Coronary artery (tissue), 2 donors: ENCODE measurements at regions not wholly inside any gene's neighbourhood (a gene's known extent, or its start where the extent isn't known, plus 50 kb on each side); places are given as distances from the start of the nearest gene placed in this dataset.

Experiments
- DNase-seq: peaks from one replicate; pipeline ENCODE4 v3.0.0-alpha.2; 2017; ENCODE audit warnings: low spot score
- H3K27ac ChIP-seq, 2 donors: fragments of 200-600 bp; sonication (generic); one replicate each; pipeline ENCODE4 v1.5.1; 2016 to 2019
- H3K4me3 ChIP-seq: fragments of 200-600 bp; sonication (generic); 2 replicates; pipeline ENCODE4 v1.5.1; 2016; ENCODE audit warnings: mild to moderate bottlenecking, moderate library complexity
- TF ChIP-seq, protein P1 (sequence below): fragments of 200-600 bp; sonication (generic); IDR thresholded peaks from one replicate; pipeline ENCODE4 v1.5.1; 2019; ENCODE audit warnings: antibody characterized with exemption

DNA sequence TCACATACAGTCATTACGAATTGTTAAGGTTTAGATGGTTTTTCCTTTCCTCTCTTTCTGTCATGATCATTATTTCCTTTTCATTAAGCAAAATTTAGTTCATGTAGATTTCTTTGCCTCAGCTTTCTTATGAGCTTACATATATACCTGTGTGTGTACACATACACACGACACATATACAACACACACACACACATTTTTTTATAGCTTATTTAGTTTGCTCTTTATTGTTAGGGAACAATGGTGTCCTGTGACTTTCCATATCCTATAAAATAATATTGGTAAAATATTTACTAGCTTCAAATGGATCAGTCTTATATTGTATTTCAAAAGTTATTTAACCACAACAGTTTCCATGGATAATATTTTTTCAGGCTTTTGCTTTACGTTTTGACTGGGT is 840.7 kb downstream of the PCDH18 start:
- no peak overlapping the region for H3K4me3 ChIP-seq
- TF ChIP-seq, protein P1, sequence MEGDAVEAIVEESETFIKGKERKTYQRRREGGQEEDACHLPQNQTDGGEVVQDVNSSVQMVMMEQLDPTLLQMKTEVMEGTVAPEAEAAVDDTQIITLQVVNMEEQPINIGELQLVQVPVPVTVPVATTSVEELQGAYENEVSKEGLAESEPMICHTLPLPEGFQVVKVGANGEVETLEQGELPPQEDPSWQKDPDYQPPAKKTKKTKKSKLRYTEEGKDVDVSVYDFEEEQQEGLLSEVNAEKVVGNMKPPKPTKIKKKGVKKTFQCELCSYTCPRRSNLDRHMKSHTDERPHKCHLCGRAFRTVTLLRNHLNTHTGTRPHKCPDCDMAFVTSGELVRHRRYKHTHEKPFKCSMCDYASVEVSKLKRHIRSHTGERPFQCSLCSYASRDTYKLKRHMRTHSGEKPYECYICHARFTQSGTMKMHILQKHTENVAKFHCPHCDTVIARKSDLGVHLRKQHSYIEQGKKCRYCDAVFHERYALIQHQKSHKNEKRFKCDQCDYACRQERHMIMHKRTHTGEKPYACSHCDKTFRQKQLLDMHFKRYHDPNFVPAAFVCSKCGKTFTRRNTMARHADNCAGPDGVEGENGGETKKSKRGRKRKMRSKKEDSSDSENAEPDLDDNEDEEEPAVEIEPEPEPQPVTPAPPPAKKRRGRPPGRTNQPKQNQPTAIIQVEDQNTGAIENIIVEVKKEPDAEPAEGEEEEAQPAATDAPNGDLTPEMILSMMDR, result no peak
- no peak overlapping the region for H3K27ac ChIP-seq
- no peak for DNase-seq

DNA sequence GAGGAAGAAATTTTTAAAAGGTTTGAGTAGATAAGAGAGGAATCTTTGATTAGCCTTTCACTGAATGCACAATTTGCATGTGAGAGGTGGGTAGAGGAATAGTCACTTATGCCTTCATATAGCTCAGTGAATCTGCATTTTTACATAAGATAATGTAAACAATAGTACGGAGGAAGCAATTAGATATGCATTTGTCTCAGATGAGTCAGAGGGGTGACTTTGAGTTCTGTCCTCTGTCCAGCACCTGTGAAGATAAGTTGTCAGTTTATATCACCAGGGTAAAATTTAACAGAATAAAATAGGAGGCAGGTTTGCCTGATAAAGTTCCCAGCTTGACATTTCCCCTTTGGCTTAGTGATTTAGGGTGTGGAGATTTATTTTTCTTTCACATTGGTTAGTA is 841.9 kb downstream of the PCDH18 start:
- H3K4me3 ChIP-seq, result no peak overlapping the region
- TF ChIP-seq, protein P1, result no peak
- no peak overlapping the region for H3K27ac ChIP-seq
- no peak for DNase-seq

GRCh38 chr4:136687596-136687995 is 844.7 kb downstream of the PCDH18 start:
- Histone ChIP-seq H3K27ac (no peak overlapping the region), H3K4me3 (no peak overlapping the region)
- TF ChIP-seq, protein P1, result no peak
- DNase-seq, result no peak

DNA sequence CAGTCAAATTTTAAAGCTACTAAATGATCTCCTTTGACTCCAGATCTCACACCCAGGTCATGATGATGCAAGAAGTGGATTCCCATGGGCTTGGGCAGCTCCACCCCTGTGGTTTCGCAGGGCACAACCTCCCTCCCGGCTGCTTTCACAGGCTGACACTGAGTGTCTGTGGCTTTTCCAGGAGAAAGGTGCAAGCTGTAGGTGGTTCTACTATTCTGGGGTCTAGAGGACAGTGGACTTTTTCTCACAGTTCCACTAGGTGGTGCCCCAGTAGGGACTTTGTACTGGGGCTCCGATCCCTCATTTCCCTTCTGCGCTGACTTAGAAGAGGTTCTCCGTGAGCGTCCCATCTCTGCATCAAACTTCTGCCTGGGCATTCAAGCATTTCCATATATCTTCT is 845.2 kb downstream of the PCDH18 start:
- no peak for DNase-seq
- TF ChIP-seq, protein P1, result no peak
- Histone ChIP-seq H3K27ac (no peak overlapping the region), H3K4me3 (no peak overlapping the region)

DNA sequence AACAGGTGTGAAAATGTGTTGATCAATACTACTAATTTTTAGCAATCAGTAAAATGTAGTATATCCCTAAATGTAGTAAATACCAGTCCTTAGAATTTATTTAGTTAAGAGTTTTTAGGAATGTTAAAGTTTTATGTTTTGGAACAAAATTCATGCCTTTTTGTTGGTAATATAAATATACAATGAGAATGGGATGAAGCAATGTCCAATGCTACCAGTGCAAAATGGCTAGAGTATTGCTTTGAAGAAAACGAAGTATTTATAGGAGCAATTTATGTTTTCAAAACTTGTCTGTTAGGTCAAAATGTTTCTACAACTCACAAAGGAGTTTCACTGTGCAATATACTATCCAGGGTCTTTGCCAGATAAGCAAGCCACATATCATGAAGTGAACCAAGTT is 851.5 kb downstream of the PCDH18 start:
- no peak overlapping the region for H3K27ac ChIP-seq
- H3K4me3 ChIP-seq, result no peak overlapping the region
- no peak for DNase-seq
- TF ChIP-seq, protein P1, result no peak

GRCh38 chr4:136680271-136680670 is 852.0 kb downstream of the PCDH18 start:
- TF ChIP-seq, protein P1, result no peak
- Histone ChIP-seq H3K4me3 (no peak overlapping the region), H3K27ac (no peak overlapping the region)
- DNase-seq, result no peak

DNA sequence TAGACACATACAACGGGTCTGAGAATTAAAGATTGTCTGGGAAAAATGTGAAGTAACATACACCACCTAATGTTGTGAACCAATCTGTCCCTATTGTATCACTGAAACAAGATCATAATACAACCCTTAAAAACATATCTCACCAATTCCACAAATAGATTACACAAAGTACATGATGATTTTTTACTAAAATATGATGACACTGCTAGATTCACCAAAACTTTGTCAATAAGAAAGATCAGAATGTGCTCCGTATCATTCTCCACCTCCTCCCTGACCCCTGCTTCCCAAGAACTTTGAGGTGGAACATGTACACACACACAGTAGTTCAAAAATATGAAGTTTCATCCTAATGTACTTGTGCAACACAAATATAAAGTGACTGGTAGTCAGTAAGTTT is 862.0 kb downstream of the PCDH18 start:
- no peak overlapping the region for H3K27ac ChIP-seq
- no peak for DNase-seq
- H3K4me3 ChIP-seq, result no peak overlapping the region
- TF ChIP-seq, protein P1, result no peak
